ENCODE measurements at regions not wholly inside any gene's neighbourhood (a gene's known extent, or its start where the extent isn't known, plus 50 kb on each side); places are given as distances from the start of the nearest gene placed in this dataset.
A peak's percentile ranks its signal among the peaks of the same experiment; 100 is the strongest.

DNA sequence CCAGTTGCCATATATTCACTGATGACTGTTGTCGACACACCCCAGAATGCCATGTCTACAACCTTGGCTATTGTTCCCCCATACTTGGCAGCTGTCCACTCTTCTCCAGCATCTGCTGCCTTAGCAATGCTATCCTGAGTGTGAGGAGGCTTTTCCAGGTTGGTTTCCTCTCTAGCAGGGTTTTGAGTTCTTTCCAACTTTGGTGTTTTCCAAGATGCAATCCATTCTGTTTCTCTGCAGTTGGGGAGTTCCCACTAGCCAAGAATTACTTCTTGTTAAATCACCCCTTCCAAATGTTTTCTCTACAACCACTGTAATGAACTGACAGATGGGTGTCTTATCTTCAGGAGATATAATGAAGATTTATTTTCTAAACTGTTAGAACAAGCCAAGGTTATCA is 617.4 kb downstream of the CCSER2 start:
- intact Hi-C loops (cut with micrococcal nuclease; ENCODE audit: unreplicated experiment) = no loop called here
- Mint-ChIP-seq H3K4me1 (ENCODE audit: low read depth, unreplicated experiment) (peaks cover 8% of the 10 kb centered on the region), H3K9me3 (ENCODE audit: low read depth, unreplicated experiment) (no peaks in the 10 kb centered on the region), H3K27ac (ENCODE audit: unreplicated experiment) (no peak overlapping the region), H3K27me3 (ENCODE audit: unreplicated experiment) (peaks cover 5% of the 10 kb centered on the region), H3K4me3 (ENCODE audit: low read depth, unreplicated experiment) (no peak overlapping the region), H3K36me3 (ENCODE audit: insufficient read depth, unreplicated experiment) (no peaks in the 10 kb centered on the region)
- no peak for TF ChIP-seq CTCF (IDR thresholded peaks at IDR 0.05; ENCODE audit: unreplicated experiment)
- CTCF ChIA-PET = no interaction called here
- no TSS peak for BruUV-seq (replicated peaks)
- DNase-seq = no peak

- intact Hi-C loops (cut with micrococcal nuclease; ENCODE audit: unreplicated experiment) = no loop called here
- no peak for DNase-seq
- CTCF ChIA-PET = no interaction called here
- TF ChIP-seq CTCF (IDR thresholded peaks at IDR 0.05; ENCODE audit: unreplicated experiment) = no peak
- no TSS peak for BruUV-seq (replicated peaks)
- H3K9me3 Mint-ChIP-seq (ENCODE audit: low read depth, unreplicated experiment) = no peaks in the 10 kb centered on the region
- no peak overlapping the region for H3K27ac Mint-ChIP-seq (ENCODE audit: unreplicated experiment)
- peaks cover 8% of the 10 kb centered on the region for H3K4me1 Mint-ChIP-seq (ENCODE audit: low read depth, unreplicated experiment)
- no peaks in the 10 kb centered on the region for H3K27me3 Mint-ChIP-seq (ENCODE audit: unreplicated experiment)
- H3K36me3 Mint-ChIP-seq (ENCODE audit: insufficient read depth, unreplicated experiment) = no peaks in the 10 kb centered on the region
- no peak overlapping the region for H3K4me3 Mint-ChIP-seq (ENCODE audit: low read depth, unreplicated experiment)
These were observed 618.5 kb downstream of the CCSER2 start for GRCh38 chr10:84946904-84947303.

DNA sequence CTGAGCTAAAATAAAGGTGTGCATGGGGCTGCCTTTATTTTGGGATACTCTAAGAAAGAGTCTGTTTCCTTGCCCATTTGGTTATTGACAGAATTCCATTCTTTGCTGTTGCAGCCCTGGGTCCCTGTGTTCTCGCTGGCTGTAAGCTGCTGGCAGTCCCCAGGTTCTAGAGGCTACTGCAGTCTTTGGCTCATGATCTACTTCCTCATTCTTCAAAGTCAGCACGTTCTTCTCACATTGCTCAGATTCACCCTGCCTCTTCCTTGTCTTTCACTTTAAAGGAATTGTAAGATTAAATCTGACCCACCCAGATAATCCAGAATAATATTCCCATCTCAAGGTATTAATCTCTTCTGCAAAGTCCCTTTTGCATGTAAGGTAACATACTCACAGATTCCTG is 620.3 kb downstream of the CCSER2 start:
- no peak overlapping the region for H3K27ac Mint-ChIP-seq (ENCODE audit: unreplicated experiment)
- BruUV-seq (replicated peaks) = no TSS peak
- H3K4me1 Mint-ChIP-seq (ENCODE audit: low read depth, unreplicated experiment) = peaks cover 8% of the 10 kb centered on the region
- no peaks in the 10 kb centered on the region for H3K9me3 Mint-ChIP-seq (ENCODE audit: low read depth, unreplicated experiment)
- DNase-seq = peak; percentile 12
- no peak for TF ChIP-seq CTCF (IDR thresholded peaks at IDR 0.05; ENCODE audit: unreplicated experiment)
- H3K36me3 Mint-ChIP-seq (ENCODE audit: insufficient read depth, unreplicated experiment) = no peaks in the 10 kb centered on the region
- no peak overlapping the region for H3K4me3 Mint-ChIP-seq (ENCODE audit: low read depth, unreplicated experiment)
- intact Hi-C loops (cut with micrococcal nuclease; ENCODE audit: unreplicated experiment) = no loop called here
- H3K27me3 Mint-ChIP-seq (ENCODE audit: unreplicated experiment) = no peaks in the 10 kb centered on the region
- CTCF ChIA-PET = interaction anchor here (0.7 kb wide), 1 partner anchor 41 kb away, joined by 3 read pairs; no protein-coding TSS in a partner anchor

GRCh38 chr10:84951616-84952015 is 623.2 kb downstream of the CCSER2 start:
- peaks cover 8% of the 10 kb centered on the region for H3K4me1 Mint-ChIP-seq (ENCODE audit: low read depth, unreplicated experiment)
- no peak overlapping the region for H3K27ac Mint-ChIP-seq (ENCODE audit: unreplicated experiment)
- no peak overlapping the region for H3K4me3 Mint-ChIP-seq (ENCODE audit: low read depth, unreplicated experiment)
- no peak for DNase-seq
- CTCF ChIA-PET = no interaction called here
- H3K27me3 Mint-ChIP-seq (ENCODE audit: unreplicated experiment) = no peaks in the 10 kb centered on the region
- TF ChIP-seq CTCF (IDR thresholded peaks at IDR 0.05; ENCODE audit: unreplicated experiment) = no peak
- no peaks in the 10 kb centered on the region for H3K36me3 Mint-ChIP-seq (ENCODE audit: insufficient read depth, unreplicated experiment)
- no TSS peak for BruUV-seq (replicated peaks)
- intact Hi-C loops (cut with micrococcal nuclease; ENCODE audit: unreplicated experiment) = no loop called here
- H3K9me3 Mint-ChIP-seq (ENCODE audit: low read depth, unreplicated experiment) = no peaks in the 10 kb centered on the region

- intact Hi-C loops (cut with micrococcal nuclease; ENCODE audit: unreplicated experiment) = no loop called here
- no peaks in the 10 kb centered on the region for H3K9me3 Mint-ChIP-seq (ENCODE audit: low read depth, unreplicated experiment)
- H3K27me3 Mint-ChIP-seq (ENCODE audit: unreplicated experiment) = no peaks in the 10 kb centered on the region
- no TSS peak for BruUV-seq (replicated peaks)
- no peak for DNase-seq
- no peak overlapping the region for H3K4me3 Mint-ChIP-seq (ENCODE audit: low read depth, unreplicated experiment)
- CTCF ChIA-PET = no interaction called here
- H3K4me1 Mint-ChIP-seq (ENCODE audit: low read depth, unreplicated experiment) = no peaks in the 10 kb centered on the region
- H3K27ac Mint-ChIP-seq (ENCODE audit: unreplicated experiment) = no peak overlapping the region
- no peaks in the 10 kb centered on the region for H3K36me3 Mint-ChIP-seq (ENCODE audit: insufficient read depth, unreplicated experiment)
- no peak for TF ChIP-seq CTCF (IDR thresholded peaks at IDR 0.05; ENCODE audit: unreplicated experiment)
These were observed 629.0 kb downstream of the CCSER2 start for GRCh38 chr10:84957427-84957826.
